ENCODE measurements at regions not wholly inside any gene's neighbourhood (a gene's known extent, or its start where the extent isn't known, plus 50 kb on each side); places are given as distances from the start of the nearest gene placed in this dataset.

DNA sequence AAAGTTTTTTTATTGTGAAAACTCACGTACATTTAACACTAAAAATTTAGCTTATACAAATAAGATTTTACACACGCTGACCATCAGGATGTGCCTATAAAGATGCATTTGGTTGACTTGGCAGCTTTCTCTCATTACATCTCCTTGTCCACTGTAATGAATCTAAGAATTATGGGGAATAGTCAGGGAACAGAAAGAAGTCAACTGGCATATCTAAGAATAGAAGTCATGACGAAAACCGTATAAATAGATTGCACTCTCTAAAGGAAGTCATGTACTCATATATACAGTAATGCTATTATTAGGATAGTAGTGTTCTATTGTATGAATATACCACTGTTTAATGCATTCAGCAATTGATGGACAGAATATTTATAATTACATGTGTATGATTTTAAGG lies 575.8 kb upstream of the B3GALT2 start:
- DNase-seq (ENCODE audit: low read depth), result no peak
- FAIRE-seq, result no peak
- no peaks in the 10 kb centered on the region for H3K36me3 ChIP-seq (ENCODE audit: control insufficient read depth, insufficient read depth, low read length)
- TF ChIP-seq CTCF (IDR thresholded peaks at IDR 0.05; ENCODE audit: insufficient read depth, low read length, severe bottlenecking), result no peak
- H3K27me3 ChIP-seq (ENCODE audit: control insufficient read depth, insufficient read depth, low read length), result no peaks in the 10 kb centered on the region
- no peak overlapping the region for H3K4me3 ChIP-seq (ENCODE audit: low read depth, low read length)

GRCh38 chr1:193755441-193755840 lies 569.0 kb upstream of the B3GALT2 start:
- DNase-seq (ENCODE audit: low read depth) (no peak), FAIRE-seq (no peak)
- no peaks in the 10 kb centered on the region for H3K27me3 ChIP-seq (ENCODE audit: control insufficient read depth, insufficient read depth, low read length)
- no peak for TF ChIP-seq CTCF (IDR thresholded peaks at IDR 0.05; ENCODE audit: insufficient read depth, low read length, severe bottlenecking)
- H3K4me3 ChIP-seq (ENCODE audit: low read depth, low read length), result no peak overlapping the region
- no peaks in the 10 kb centered on the region for H3K36me3 ChIP-seq (ENCODE audit: control insufficient read depth, insufficient read depth, low read length)

DNA sequence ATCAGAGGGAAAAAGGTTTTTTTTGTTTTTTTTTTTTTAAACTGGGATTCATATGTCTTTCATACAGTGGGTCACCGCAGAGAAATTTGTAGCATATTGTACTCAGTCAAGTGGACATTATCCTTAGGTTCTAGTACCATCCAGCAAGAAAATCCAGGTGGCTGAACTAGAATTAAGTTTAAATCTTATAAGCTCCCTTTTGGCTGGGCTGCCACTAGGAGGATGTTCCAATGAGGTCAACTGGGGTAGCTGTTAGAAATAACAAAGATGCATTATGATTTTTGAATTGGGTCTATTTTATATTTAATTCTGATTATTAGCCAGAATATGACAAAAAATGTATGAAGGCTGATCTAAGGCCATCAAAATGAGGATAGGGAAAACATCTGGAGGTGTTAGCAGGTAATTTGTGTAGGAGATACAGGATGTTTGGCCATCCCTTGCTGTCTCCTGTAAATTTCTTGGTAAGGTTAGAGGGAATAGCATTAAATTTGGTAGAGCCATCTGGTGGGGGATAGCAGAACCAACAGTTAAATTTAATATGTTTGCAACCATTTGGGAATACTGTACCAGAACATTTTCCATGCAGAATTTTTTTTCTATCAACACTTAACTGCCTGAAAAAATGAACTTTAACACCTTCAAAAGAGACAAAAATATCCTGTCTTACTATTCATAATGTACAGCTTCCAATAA lies 568.5 kb upstream of the B3GALT2 start:
- Histone ChIP-seq H3K27me3 (ENCODE audit: control insufficient read depth, insufficient read depth, low read length) (no peaks in the 10 kb centered on the region), H3K4me3 (ENCODE audit: low read depth, low read length) (no peak overlapping the region), H3K36me3 (ENCODE audit: control insufficient read depth, insufficient read depth, low read length) (no peaks in the 10 kb centered on the region)
- FAIRE-seq, result no peak
- peak; percentile 10 for DNase-seq (ENCODE audit: low read depth)
- peak; percentile 30 for TF ChIP-seq CTCF (IDR thresholded peaks at IDR 0.05; ENCODE audit: insufficient read depth, low read length, severe bottlenecking)

GRCh38 chr1:193754151-193754550 lies 567.7 kb upstream of the B3GALT2 start:
- no peak for TF ChIP-seq CTCF (IDR thresholded peaks at IDR 0.05; ENCODE audit: insufficient read depth, low read length, severe bottlenecking)
- no peak for DNase-seq (ENCODE audit: low read depth)
- H3K4me3 ChIP-seq (ENCODE audit: low read depth, low read length), result no peak overlapping the region

GRCh38 chr1:193753038-193753756 lies 566.8 kb upstream of the B3GALT2 start:
- no peak overlapping the region for H3K4me3 ChIP-seq (ENCODE audit: low read depth, low read length)
- no peak for TF ChIP-seq CTCF (IDR thresholded peaks at IDR 0.05; ENCODE audit: insufficient read depth, low read length, severe bottlenecking)
- H3K27me3 ChIP-seq (ENCODE audit: control insufficient read depth, insufficient read depth, low read length), result no peaks in the 10 kb centered on the region
- H3K36me3 ChIP-seq (ENCODE audit: control insufficient read depth, insufficient read depth, low read length), result no peaks in the 10 kb centered on the region
- no peak for FAIRE-seq
- DNase-seq (ENCODE audit: low read depth), result no peak

More at GRCh38 chr1:193754151-193754550, 567.7 kb upstream of the B3GALT2 start:
- FAIRE-seq, result no peak
- Histone ChIP-seq H3K27me3 (ENCODE audit: control insufficient read depth, insufficient read depth, low read length) (no peaks in the 10 kb centered on the region), H3K36me3 (ENCODE audit: control insufficient read depth, insufficient read depth, low read length) (no peaks in the 10 kb centered on the region)

All from bronchial epithelial cell (primary cell).